ENCODE measurements at regions not wholly inside any gene's neighbourhood (a gene's known extent, or its start where the extent isn't known, plus 50 kb on each side); places are given as distances from the start of the nearest gene placed in this dataset.

GRCh38 chr3:160163229-160163878, 61.9 kb upstream of the C3orf80 start:
- Histone ChIP-seq H3K9me1 (ENCODE audit: control insufficient read depth, insufficient read depth, low read length) (no peaks in the 10 kb centered on the region), H3K9me3 (replicated peaks; ENCODE audit: control insufficient read depth, insufficient read depth, low read depth, low read length) (no peaks in the 10 kb centered on the region), H3K79me2 (ENCODE audit: control insufficient read depth, insufficient read depth, low read length) (no peaks in the 10 kb centered on the region), H3K27me3 (ENCODE audit: control insufficient read depth in 2 of 2, insufficient read depth in 2 of 2, low read length in 2 of 2) (peaks cover 0 to 2% of the 10 kb centered on the region in 2 experiments; a peak in 1 of 5 replicates), H2AFZ (ENCODE audit: low read depth, low read length) (no peak overlapping the region), H3K4me1 (replicated peaks in 1 of 2; ENCODE audit: control insufficient read depth in 2 of 2, insufficient read depth in 2 of 2, low read length in 2 of 2) (no peaks in the 10 kb centered on the region), H4K20me1 (replicated peaks; ENCODE audit: control insufficient read depth, insufficient read depth, low read length) (0 out of 2 replicates have a peak, but pooled peaks cover 2% of the 10 kb centered on the region), H3K36me3 (ENCODE audit: control insufficient read depth, insufficient read depth, low read length) (no peaks in the 10 kb centered on the region), H3K4me3 (no peak overlapping the region), H3K9ac (ENCODE audit: insufficient read depth in 1 of 2, low read depth in 2 of 2, low read length in 2 of 2) (no peak overlapping the region), H3K27ac (ENCODE audit: extremely low read depth, low read depth, low read length) (no peak overlapping the region), H3K4me2 (ENCODE audit: insufficient read depth, low read length) (no peak overlapping the region)
- ATAC-seq = peak; percentile 66
- peak in 2 of 4 experiments; percentile 12 to 14 for DNase-seq (ENCODE audit: extremely low read depth in 1 of 4, low spot score in 3 of 4)
- POLR2A ChIA-PET = interaction anchor here (0.8 to 1.0 kb wide), 4 partner anchors 14 to 334 kb away, joined by 3 to 4 read pairs (median 3); no protein-coding TSS in a partner anchor
- in situ Hi-C loops (cut with MboI) = no loop called here
- intact Hi-C loops (cut with micrococcal nuclease) = loop anchor here (1.0 to 2.0 kb wide), 2 partner anchors 179 to 323 kb away; no protein-coding TSS in a partner anchor
- BruUV-seq (replicated peaks) = no TSS peak
- CTCF ChIA-PET (ENCODE audit: low intra/inter-chr PET ratio) = interaction anchor here (1.3 to 2.8 kb wide), 5 partner anchors 48 to 323 kb away, joined by 3 to 21 read pairs (median 4); no protein-coding TSS in a partner anchor
- peak; percentile 48 for FAIRE-seq
- TF ChIP-seq RAD21 (CRISPR knock-in tag; conservative IDR thresholded peaks at IDR 0.05 in 1 of 2, IDR thresholded peaks at IDR 0.05 in 1 of 2) (peak; percentile 88 to 92), MBD1 (CRISPR knock-in tag; IDR thresholded peaks at IDR 0.05) (no peak), SMC3 (conservative IDR thresholded peaks at IDR 0.05; ENCODE audit: insufficient read depth, low read depth, low read length) (0 out of 2 replicates have a peak, but pooled peaks have one; percentile 21), MED1 (CRISPR knock-in tag; IDR thresholded peaks at IDR 0.05; ENCODE audit: borderline replicate concordance) (no peak), REST (IDR thresholded peaks at IDR 0.05; ENCODE audit: borderline replicate concordance) (peak; percentile 69; the same call in 1 of the 2 replicates), REST (CRISPR knock-in tag; IDR thresholded peaks at IDR 0.05; ENCODE audit: low read depth) (no peak), DEAF1 (CRISPR knock-in tag; IDR thresholded peaks at IDR 0.05) (peak; percentile 65), L3MBTL2 (IDR thresholded peaks at IDR 0.05) (no peak), SPI1 (IDR thresholded peaks at IDR 0.05; ENCODE audit: borderline replicate concordance, low read depth, low read length) (no peak), FOXA3 (CRISPR knock-in tag; conservative IDR thresholded peaks at IDR 0.05 in 1 of 2, IDR thresholded peaks at IDR 0.05 in 1 of 2) (no peak)

Data from K562 (cell line).